Kidney epithelial cell (primary cell): ENCODE measurements at regions not wholly inside any gene's neighbourhood (a gene's known extent, or its start where the extent isn't known, plus 50 kb on each side); places are given as distances from the start of the nearest gene placed in this dataset.

ENCODE experiments used
- DNase-seq: peaks from one replicate; pipeline ENCODE4 v3.0.0-alpha.2; 2010; ENCODE audit warnings: low read depth
- H3K27me3 ChIP-seq: 2 replicates; pipeline ENCODE4 v1.6.0; 2011; ENCODE audit warnings: low read length; ENCODE audit not compliant: control insufficient read depth, insufficient read depth
- H3K36me3 ChIP-seq: 2 replicates; pipeline ENCODE4 v1.5.1; 2011; ENCODE audit warnings: low read length; ENCODE audit not compliant: control insufficient read depth, insufficient read depth
- H3K4me3 ChIP-seq: 2 replicates; pipeline ENCODE4 v1.5.1; 2011; ENCODE audit warnings: low read depth, mild to moderate bottlenecking, control low read depth, low read length
- CTCF ChIP-seq: IDR thresholded peaks from 2 replicates; pipeline ENCODE4 v1.5.1; 2011; ENCODE audit warnings: mild to moderate bottlenecking, moderate library complexity, low read length, control low read depth, inconsistent platforms; ENCODE audit not compliant: insufficient read depth, poor library complexity, severe bottlenecking

GRCh38 chr9:118871531-118871930, 497.7 kb downstream of the BRINP1 start:
- Histone ChIP-seq H3K36me3 (no peaks in the 10 kb centered on the region), H3K27me3 (no peaks in the 10 kb centered on the region), H3K4me3 (no peak overlapping the region)
- no peak for DNase-seq
- TF ChIP-seq CTCF: no peak

- H3K36me3 ChIP-seq: no peaks in the 10 kb centered on the region
- DNase-seq: peak; percentile 12
- no peak overlapping the region for H3K4me3 ChIP-seq
- TF ChIP-seq CTCF: no peak
- H3K27me3 ChIP-seq: no peaks in the 10 kb centered on the region
Observed at GRCh38 chr9:118882684-118883083, 486.6 kb downstream of the BRINP1 start.

- TF ChIP-seq CTCF: no peak
- no peak for DNase-seq
- Histone ChIP-seq H3K36me3 (no peaks in the 10 kb centered on the region), H3K4me3 (no peak overlapping the region), H3K27me3 (no peaks in the 10 kb centered on the region)
Observed at GRCh38 chr9:118883411-118883810, 485.8 kb downstream of the BRINP1 start.

- Histone ChIP-seq H3K27me3 (no peaks in the 10 kb centered on the region), H3K4me3 (no peak overlapping the region), H3K36me3 (no peaks in the 10 kb centered on the region)
- no peak for DNase-seq
- TF ChIP-seq CTCF: no peak
Observed at GRCh38 chr9:118891213-118891612, 478.0 kb downstream of the BRINP1 start.

- Histone ChIP-seq H3K4me3 (no peak overlapping the region), H3K36me3 (no peaks in the 10 kb centered on the region), H3K27me3 (no peaks in the 10 kb centered on the region)
- TF ChIP-seq CTCF: no peak
- no peak for DNase-seq
Observed at GRCh38 chr9:118896324-118897000, 472.8 kb downstream of the BRINP1 start.

- H3K4me3 ChIP-seq: no peak overlapping the region
- H3K27me3 ChIP-seq: no peaks in the 10 kb centered on the region
- TF ChIP-seq CTCF: no peak
- no peaks in the 10 kb centered on the region for H3K36me3 ChIP-seq
- DNase-seq: no peak
Observed at GRCh38 chr9:118918180-118918579, 451.1 kb downstream of the BRINP1 start.
